Stimulated activated CD4-positive, alpha-beta T cell treated with anti-CD3 and anti-CD28 coated beads, Interleukin-4, amount 100 ng/mL, for 48 hours (primary cell): ENCODE measurements at regions not wholly inside any gene's neighbourhood (a gene's known extent, or its start where the extent isn't known, plus 50 kb on each side); places are given as distances from the start of the nearest gene placed in this dataset.

Experiments
- DNase-seq, 2 donors: peaks; one replicate each; pipeline ENCODE4 v3.0.0-alpha.2; 2020; ENCODE audit warnings: low read depth in 2 of 2

- no peak for DNase-seq
Measured at GRCh38 chr10:29028486-29028885, 260.4 kb upstream of the LYZL1 start.

GRCh38 chr10:29030900-29031299 is 258.0 kb upstream of the LYZL1 start:
- DNase-seq = no peak

- DNase-seq = no peak
Measured at GRCh38 chr10:29032169-29032568, 256.7 kb upstream of the LYZL1 start.

- no peak for DNase-seq
Measured at GRCh38 chr10:29033311-29033940, 255.4 kb upstream of the LYZL1 start.

- no peak for DNase-seq
Measured at GRCh38 chr10:29034592-29034991, 254.3 kb upstream of the LYZL1 start.

GRCh38 chr10:29035721-29036120 is 253.1 kb upstream of the LYZL1 start:
- no peak for DNase-seq

- no peak for DNase-seq
Measured at GRCh38 chr10:29037348-29038113, 251.3 kb upstream of the LYZL1 start.

- no peak for DNase-seq
Measured at GRCh38 chr10:29039091-29039490, 249.8 kb upstream of the LYZL1 start.

GRCh38 chr10:29039677-29040189 is 249.1 kb upstream of the LYZL1 start:
- no peak for DNase-seq

GRCh38 chr10:29041616-29042015 is 247.3 kb upstream of the LYZL1 start:
- no peak for DNase-seq

GRCh38 chr10:29048506-29048905 is 240.4 kb upstream of the LYZL1 start:
- no peak for DNase-seq

GRCh38 chr10:29050081-29050480 is 238.8 kb upstream of the LYZL1 start:
- no peak for DNase-seq

GRCh38 chr10:29055101-29055500 is 233.8 kb upstream of the LYZL1 start:
- DNase-seq = no peak

- DNase-seq = no peak
Measured at GRCh38 chr10:29056729-29057128, 232.1 kb upstream of the LYZL1 start.

- no peak for DNase-seq
Measured at GRCh38 chr10:29057822-29058331, 231.0 kb upstream of the LYZL1 start.

GRCh38 chr10:29063806-29064644 is 224.8 kb upstream of the LYZL1 start:
- DNase-seq = no peak

- no peak for DNase-seq
Measured at GRCh38 chr10:29064680-29065079, 224.2 kb upstream of the LYZL1 start.

GRCh38 chr10:29067161-29067560 is 221.7 kb upstream of the LYZL1 start:
- DNase-seq = no peak

GRCh38 chr10:29067628-29068027 is 221.2 kb upstream of the LYZL1 start:
- DNase-seq = no peak

- DNase-seq = no peak
Measured at GRCh38 chr10:29068302-29068701, 220.6 kb upstream of the LYZL1 start.

GRCh38 chr10:29068966-29069365 is 219.9 kb upstream of the LYZL1 start:
- DNase-seq = no peak

- no peak for DNase-seq
Measured at GRCh38 chr10:29069941-29070340, 218.9 kb upstream of the LYZL1 start.
